GM18519 (cell line): ENCODE measurements at regions not wholly inside any gene's neighbourhood (a gene's known extent, or its start where the extent isn't known, plus 50 kb on each side); places are given as distances from the start of the nearest gene placed in this dataset.
"Not testable (repeated sequence)": the region's sequence is repeated elsewhere in the genome, so short reads cannot be mapped to it uniquely, and the experiment has no call there.

Experiments
- ATAC-seq: cut with Tn5 transposase; IDR thresholded peaks from one replicate; pipeline ENCODE4 v1.9.1; 2021; ENCODE audit warnings: mild to moderate bottlenecking, moderate library complexity; ENCODE audit not compliant: unreplicated experiment, low FRiP score

- ATAC-seq = no peak
These were observed 267.0 kb downstream of the PTH2R start for GRCh38 chr2:208673631-208674030.

GRCh38 chr2:208674919-208675318 lies 268.3 kb downstream of the PTH2R start:
- ATAC-seq = no peak

GRCh38 chr2:208685929-208686328 lies 279.3 kb downstream of the PTH2R start:
- not testable (repeated sequence) for ATAC-seq

GRCh38 chr2:208686665-208687064 lies 280.1 kb downstream of the PTH2R start:
- ATAC-seq = no peak

GRCh38 chr2:208687720-208688119 lies 281.1 kb downstream of the PTH2R start:
- ATAC-seq = not testable (repeated sequence)

GRCh38 chr2:208698114-208698513 lies 291.5 kb downstream of the PTH2R start:
- ATAC-seq = no peak

- ATAC-seq = no peak
These were observed 301.9 kb downstream of the PTH2R start for GRCh38 chr2:208708486-208708885.

GRCh38 chr2:208711598-208711997 lies 305.0 kb downstream of the PTH2R start:
- ATAC-seq = no peak

GRCh38 chr2:208713066-208713745 lies 306.6 kb downstream of the PTH2R start:
- no peak for ATAC-seq

GRCh38 chr2:208718828-208719227 lies 312.2 kb downstream of the PTH2R start:
- no peak for ATAC-seq

- no peak for ATAC-seq
These were observed 316.1 kb downstream of the PTH2R start for GRCh38 chr2:208722731-208723130.

- no peak for ATAC-seq
These were observed 318.7 kb downstream of the PTH2R start for GRCh38 chr2:208725280-208725679.

- no peak for ATAC-seq
These were observed 319.6 kb downstream of the PTH2R start for GRCh38 chr2:208726242-208726641.

GRCh38 chr2:208751663-208752415 lies 345.2 kb downstream of the PTH2R start:
- not testable (repeated sequence) for ATAC-seq

GRCh38 chr2:208757364-208757763 lies 350.8 kb downstream of the PTH2R start:
- no peak for ATAC-seq

GRCh38 chr2:208773074-208773473 lies 366.5 kb downstream of the PTH2R start:
- not testable (repeated sequence) for ATAC-seq

GRCh38 chr2:208781166-208781565 lies 374.6 kb downstream of the PTH2R start:
- ATAC-seq = no peak

- ATAC-seq = no peak
These were observed 375.5 kb downstream of the PTH2R start for GRCh38 chr2:208782097-208782496.

- ATAC-seq = no peak
These were observed 376.6 kb downstream of the PTH2R start for GRCh38 chr2:208783184-208783583.

GRCh38 chr2:208784774-208785173 lies 378.2 kb downstream of the PTH2R start:
- ATAC-seq = not testable (repeated sequence)

- ATAC-seq = no peak
These were observed 384.7 kb downstream of the PTH2R start for GRCh38 chr2:208791257-208791656.

- ATAC-seq = no peak
These were observed 386.2 kb downstream of the PTH2R start for GRCh38 chr2:208792766-208793165.
